Endodermal cell (in vitro differentiated cells): ENCODE measurements at regions not wholly inside any gene's neighbourhood (a gene's known extent, or its start where the extent isn't known, plus 50 kb on each side); places are given as distances from the start of the nearest gene placed in this dataset.
"Not testable (repeated sequence)": the region's sequence is repeated elsewhere in the genome, so short reads cannot be mapped to it uniquely, and the experiment has no call there.

ENCODE experiments used
- DNase-seq: peaks from one replicate; pipeline ENCODE4 v3.0.0-alpha.2; 2017
- H3K27ac ChIP-seq: 2 replicates; pipeline ENCODE4 v1.5.1; 2013; ENCODE audit warnings: mild to moderate bottlenecking, low read depth, low read length, moderate library complexity
- H3K27me3 ChIP-seq: 2 replicates; pipeline ENCODE4 v1.6.1; 2013; ENCODE audit warnings: mild to moderate bottlenecking, low read length, moderate library complexity; ENCODE audit not compliant: insufficient read depth, control insufficient read depth, poor library complexity, severe bottlenecking
- H3K36me3 ChIP-seq: 2 replicates; pipeline ENCODE4 v1.7.0; 2013; ENCODE audit warnings: mild to moderate bottlenecking, low read length, moderate library complexity; ENCODE audit not compliant: control insufficient read depth, insufficient read depth
- H3K4me1 ChIP-seq: one replicate; pipeline ENCODE4 v1.7.0; 2013; ENCODE audit warnings: low read length; ENCODE audit not compliant: control insufficient read depth, insufficient read depth
- H3K4me3 ChIP-seq: 2 replicates; pipeline ENCODE4 v1.5.1; 2013; ENCODE audit warnings: mild to moderate bottlenecking, low read length, moderate library complexity
- H3K9ac ChIP-seq: 2 replicates; pipeline ENCODE4 v1.6.1; 2013; ENCODE audit warnings: mild to moderate bottlenecking, low read length, moderate library complexity; ENCODE audit not compliant: poor library complexity, severe bottlenecking; ENCODE audit errors: extremely low read depth
- H3K9me3 ChIP-seq: 2 replicates; pipeline ENCODE4 v1.6.1; 2013; ENCODE audit warnings: mild to moderate bottlenecking, low read length, moderate library complexity; ENCODE audit not compliant: control insufficient read depth
- H3K27ac Mint-ChIP-seq: 2 replicates; pipeline ENCODE4 v1.8.0; 2020; ENCODE audit warnings: mixed read lengths
- H3K27me3 Mint-ChIP-seq: 2 replicates; pipeline ENCODE4 v1.8.0; 2021; ENCODE audit warnings: mild to moderate bottlenecking, mixed read lengths; ENCODE audit not compliant: insufficient read depth
- H3K36me3 Mint-ChIP-seq: 2 replicates; pipeline ENCODE4 v1.8.0; 2020; ENCODE audit warnings: low read depth, mixed read lengths
- H3K4me1 Mint-ChIP-seq: 2 replicates; pipeline ENCODE4 v1.8.0; 2020; ENCODE audit warnings: mixed read lengths
- H3K4me3 Mint-ChIP-seq: 2 replicates; pipeline ENCODE4 v1.8.0; 2020; ENCODE audit warnings: mild to moderate bottlenecking, moderate library complexity, mixed read lengths
- H3K9me3 Mint-ChIP-seq: 2 replicates; pipeline ENCODE4 v1.8.0; 2020; ENCODE audit warnings: mild to moderate bottlenecking, mixed read lengths
- CTCF ChIP-seq: fragments of 200-600 bp; sonication (generic); conservative IDR thresholded peaks from 2 replicates; pipeline ENCODE4 v1.5.0; 2021; ENCODE audit warnings: antibody characterized with exemption, mild to moderate bottlenecking
- WGBS, 2 experiments: methylation state at CpG; one replicate each; pipeline versions ENCODE4 v1.1.5 to v1.1.7; 2013; ENCODE audit warnings: missing lambda C conversion rate in 2 of 2, mixed read lengths in 1 of 2; ENCODE audit not compliant: insufficient coverage in 1 of 2, insufficient read length in 1 of 2; 5-methylcytosine and 5-hydroxymethylcytosine counted together

- peaks cover 11% of the 10 kb centered on the region for H3K4me1 Mint-ChIP-seq
- H3K9me3 Mint-ChIP-seq, result peaks cover 39% of the 10 kb centered on the region
- peaks cover 2% of the 10 kb centered on the region for H3K36me3 Mint-ChIP-seq
- no peak for TF ChIP-seq CTCF
- WGBS, 2 experiments, result 88 to 89% methylated on average over 3 to 4 of the region's 4 CpGs
- Histone ChIP-seq H3K4me1 (no peaks in the 10 kb centered on the region), H3K9ac (no peak overlapping the region), H3K36me3 (no peaks in the 10 kb centered on the region), H3K9me3 (no peaks in the 10 kb centered on the region), H3K4me3 (no peak overlapping the region), H3K27ac (no peak overlapping the region), H3K27me3 (no peaks in the 10 kb centered on the region)
- DNase-seq, result no peak
- no peak overlapping the region for H3K4me3 Mint-ChIP-seq
- H3K27me3 Mint-ChIP-seq, result no peaks in the 10 kb centered on the region
- H3K27ac Mint-ChIP-seq, result no peak overlapping the region
These were observed 60.8 kb upstream of the MID1 start for GRCh38 chrX:10681167-10681566.

- not testable (repeated sequence) for DNase-seq, H3K27me3 ChIP-seq, H3K4me3 ChIP-seq, H3K27ac ChIP-seq, H3K36me3 Mint-ChIP-seq, H3K4me1 ChIP-seq, H3K27ac Mint-ChIP-seq, H3K36me3 ChIP-seq, H3K9ac ChIP-seq, H3K27me3 Mint-ChIP-seq, H3K9me3 ChIP-seq, H3K4me3 Mint-ChIP-seq, H3K4me1 Mint-ChIP-seq
- WGBS, 2 experiments, result 91% methylated on average over 7 of the region's 7 CpGs; no CpG with 5 or more reads in 1 of the 2 experiments
- H3K9me3 Mint-ChIP-seq, result peaks cover 44% of the 10 kb centered on the region
These were observed 63.2 kb upstream of the MID1 start for GRCh38 chrX:10683631-10684030.

- Mint-ChIP-seq H3K27ac (no peak overlapping the region), H3K4me1 (no peaks in the 10 kb centered on the region), H3K9me3 (peaks cover 59% of the 10 kb centered on the region), H3K27me3 (no peaks in the 10 kb centered on the region), H3K36me3 (peaks cover 2% of the 10 kb centered on the region), H3K4me3 (no peak overlapping the region)
- Histone ChIP-seq H3K27me3 (no peaks in the 10 kb centered on the region), H3K4me3 (no peak overlapping the region), H3K27ac (no peak overlapping the region), H3K36me3 (no peaks in the 10 kb centered on the region), H3K9me3 (peaks cover 8% of the 10 kb centered on the region), H3K4me1 (no peaks in the 10 kb centered on the region), H3K9ac (no peak overlapping the region)
- TF ChIP-seq CTCF, result no peak
- no peak for DNase-seq
- no CpG with 5 or more reads among the region's 2 CpGs for WGBS, 2 experiments
These were observed 65.7 kb upstream of the MID1 start for GRCh38 chrX:10685923-10686595.

- peak; percentile 48 for DNase-seq
- WGBS, 2 experiments, result 90 to 93% methylated on average over 2 to 4 of the region's 4 CpGs
- H3K4me1 ChIP-seq, H3K27ac ChIP-seq, H3K4me3 ChIP-seq, H3K36me3 Mint-ChIP-seq, H3K27me3 ChIP-seq, H3K27ac Mint-ChIP-seq, H3K27me3 Mint-ChIP-seq, H3K9ac ChIP-seq, H3K4me1 Mint-ChIP-seq, H3K4me3 Mint-ChIP-seq, H3K36me3 ChIP-seq: not testable (repeated sequence)
- peaks cover 30% of the 10 kb centered on the region for H3K9me3 ChIP-seq
- peaks cover 78% of the 10 kb centered on the region for H3K9me3 Mint-ChIP-seq
These were observed 71.4 kb upstream of the MID1 start for GRCh38 chrX:10691751-10692150.
